HCT116 (cell line): ENCODE measurements at regions not wholly inside any gene's neighbourhood (a gene's known extent, or its start where the extent isn't known, plus 50 kb on each side); places are given as distances from the start of the nearest gene placed in this dataset.
"Not testable (repeated sequence)": the region's sequence is repeated elsewhere in the genome, so short reads cannot be mapped to it uniquely, and the experiment has no call there.

ENCODE experiments used
- CTCF ChIP-seq, 3 experiments: fragments of 200-600 bp in 1 of 3; sonication (generic) in 1 of 3; IDR thresholded peaks in 2 of 3; conservative IDR thresholded peaks in 1 of 3; 2 replicates each; pipeline ENCODE4 v1.5.1; 2012 to 2017; ENCODE audit warnings: low read depth in 2 of 3, low read length in 2 of 3, antibody characterized with exemption in 1 of 3, borderline replicate concordance in 1 of 3, control low read depth in 1 of 3, mild to moderate bottlenecking in 1 of 3, mixed read lengths in 1 of 3, mixed run types in 1 of 3, moderate library complexity in 1 of 3; ENCODE audit not compliant: insufficient read depth in 1 of 3
- JUND ChIP-seq: IDR thresholded peaks from 2 replicates; pipeline ENCODE4 v1.6.1; 2012
- SIN3A ChIP-seq: IDR thresholded peaks from 2 replicates; pipeline ENCODE4 v1.6.1; 2012; ENCODE audit warnings: low read depth

DNA sequence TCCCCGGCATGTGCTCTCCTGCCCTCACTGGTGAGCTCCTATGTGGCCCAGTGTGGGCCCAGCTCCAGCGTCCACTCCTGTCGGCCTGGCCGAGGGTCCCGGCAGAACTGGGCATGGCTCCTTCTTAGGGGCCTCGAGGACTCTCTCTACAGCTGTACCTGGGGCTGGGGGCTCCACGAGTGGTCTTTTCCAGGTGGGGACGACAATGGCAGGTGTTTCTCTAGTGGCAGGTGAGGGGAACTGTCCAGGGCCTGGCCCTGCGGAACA lies 376.4 kb downstream of the TMEM121 start:
- not testable (repeated sequence) for TF ChIP-seq CTCF (IDR thresholded peaks at IDR 0.05 in 2 of 3, conservative IDR thresholded peaks at IDR 0.05 in 1 of 3; ENCODE audit: borderline replicate concordance in 1 of 3, insufficient read depth in 1 of 3, low read depth in 2 of 3, low read length in 2 of 3); SIN3A; JUND
